SW 1271 (cell line): ENCODE measurements at regions not wholly inside any gene's neighbourhood (a gene's known extent, or its start where the extent isn't known, plus 50 kb on each side); places are given as distances from the start of the nearest gene placed in this dataset.
A peak's percentile ranks its signal among the peaks of the same experiment; 100 is the strongest.

Experiments used
- DNase-seq, 2 experiments: peaks; one replicate each; lab custom pipeline; 2025; lab: John Stamatoyannopoulos, UW

DNA sequence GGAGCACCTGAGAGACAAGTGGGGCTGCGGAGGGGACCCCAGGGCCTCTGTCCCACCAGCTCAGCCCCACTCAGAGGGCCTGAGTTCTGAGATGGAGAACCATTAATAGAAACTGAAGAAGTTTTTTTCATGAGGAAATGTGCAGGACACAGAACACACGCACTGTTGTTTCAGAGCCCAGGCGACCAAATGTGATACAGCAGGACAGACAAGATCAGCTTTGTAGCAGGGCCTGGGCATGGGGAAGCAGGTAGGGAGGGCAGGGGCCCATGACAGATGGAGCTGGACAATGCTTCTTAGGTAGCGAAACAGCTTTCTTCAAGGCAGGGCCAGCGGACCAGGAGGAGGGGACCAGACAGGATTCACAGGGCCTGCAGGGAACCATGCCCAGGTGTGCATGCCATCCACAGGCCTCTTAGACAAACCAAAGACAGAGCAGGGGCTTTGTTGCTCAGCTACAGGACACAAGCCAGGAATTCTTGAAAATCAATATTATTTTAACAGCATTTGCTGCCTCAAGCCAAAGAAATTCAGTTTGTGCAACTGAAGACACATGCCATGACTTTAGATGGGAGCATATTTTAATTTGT is 252.8 kb upstream of the GYPC start:
- DNase-seq, result no peak

- DNase-seq, result no peak
These were observed 249.7 kb upstream of the GYPC start for GRCh38 chr2:126406267-126406666.

GRCh38 chr2:126408671-126409070 is 247.3 kb upstream of the GYPC start:
- DNase-seq, result no peak

- no peak for DNase-seq
These were observed 246.1 kb upstream of the GYPC start for GRCh38 chr2:126409850-126410249.

GRCh38 chr2:126413079-126413478 is 242.9 kb upstream of the GYPC start:
- no peak for DNase-seq

GRCh38 chr2:126419403-126419802 is 236.6 kb upstream of the GYPC start:
- DNase-seq, result no peak

DNA sequence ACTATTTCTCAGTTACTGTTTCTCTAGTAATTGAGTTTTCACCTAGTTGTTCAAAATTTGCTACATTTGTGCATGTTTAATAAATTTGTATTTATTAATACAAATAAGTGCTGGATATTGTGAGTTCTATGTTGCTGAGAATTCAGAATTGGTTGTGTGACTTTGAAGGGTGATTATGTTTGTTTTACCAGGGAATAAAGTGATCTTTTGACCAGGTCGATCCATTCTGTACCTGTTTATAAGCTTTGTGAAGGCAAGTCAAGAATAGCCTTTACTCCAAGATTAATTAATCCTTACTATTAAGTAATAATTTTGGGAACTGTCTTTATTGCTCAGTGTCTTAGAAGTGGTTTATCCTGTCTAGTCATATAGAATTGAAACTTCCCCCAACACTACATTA is 230.0 kb upstream of the GYPC start:
- no peak for DNase-seq

DNA sequence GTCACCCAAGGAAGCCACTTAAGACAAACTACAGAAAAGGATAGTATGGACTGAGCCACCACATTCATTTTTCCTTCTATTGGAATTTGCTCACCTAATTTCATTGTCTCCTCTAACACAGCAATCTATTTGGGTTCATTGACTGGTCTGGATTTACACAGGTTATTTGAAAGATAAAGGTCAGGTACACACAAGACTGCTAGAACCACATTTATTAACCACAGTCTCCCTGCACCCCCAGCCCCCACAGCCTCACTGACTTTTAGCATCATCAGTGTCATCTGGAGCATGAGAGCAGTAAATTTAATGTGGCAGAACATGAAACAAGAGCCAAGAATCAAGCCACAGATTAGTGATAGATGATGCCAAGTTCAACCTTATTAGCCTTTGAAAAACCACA is 226.9 kb upstream of the GYPC start:
- DNase-seq, result no peak

DNA sequence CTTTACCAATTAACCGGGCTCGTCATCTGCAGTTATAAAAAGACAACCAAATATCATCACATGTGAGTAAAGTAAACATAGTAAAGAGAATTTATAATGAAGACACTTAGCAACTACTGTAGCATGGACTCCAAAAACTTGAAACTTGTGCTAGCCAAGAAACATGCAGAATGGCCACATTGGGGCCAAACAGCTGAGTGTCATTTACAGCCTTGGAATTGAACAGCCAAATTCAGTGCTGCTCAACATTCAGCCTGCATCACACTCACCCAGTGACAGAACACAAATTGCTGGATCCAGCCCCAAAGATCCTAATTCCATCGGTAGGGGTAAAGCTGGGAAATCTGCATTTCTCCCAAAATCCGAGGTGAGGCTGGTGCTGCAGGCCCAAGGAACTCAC is 224.8 kb upstream of the GYPC start:
- no peak for DNase-seq

GRCh38 chr2:126436411-126436810 is 219.5 kb upstream of the GYPC start:
- DNase-seq, result no peak

- DNase-seq, result no peak
These were observed 218.9 kb upstream of the GYPC start for GRCh38 chr2:126437016-126437415.

DNA sequence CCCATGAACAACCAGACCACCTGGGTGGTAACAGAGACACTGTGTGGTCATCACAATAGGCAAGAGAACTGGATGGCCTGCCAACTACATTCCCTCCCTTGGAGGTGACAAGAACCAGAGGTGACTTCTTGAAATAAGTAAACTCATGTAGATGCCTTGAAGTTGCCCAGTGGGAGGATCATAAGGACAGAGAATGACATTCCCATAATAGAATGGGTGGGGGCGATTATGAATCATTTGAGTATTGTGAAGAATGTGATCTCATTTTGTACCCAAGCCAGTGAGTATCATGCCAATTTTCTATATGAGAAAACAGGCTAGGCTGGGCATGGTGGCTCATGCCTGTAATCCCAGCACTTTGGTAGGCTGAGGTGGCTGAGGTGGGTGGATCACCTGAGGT is 211.4 kb upstream of the GYPC start:
- no peak for DNase-seq

DNA sequence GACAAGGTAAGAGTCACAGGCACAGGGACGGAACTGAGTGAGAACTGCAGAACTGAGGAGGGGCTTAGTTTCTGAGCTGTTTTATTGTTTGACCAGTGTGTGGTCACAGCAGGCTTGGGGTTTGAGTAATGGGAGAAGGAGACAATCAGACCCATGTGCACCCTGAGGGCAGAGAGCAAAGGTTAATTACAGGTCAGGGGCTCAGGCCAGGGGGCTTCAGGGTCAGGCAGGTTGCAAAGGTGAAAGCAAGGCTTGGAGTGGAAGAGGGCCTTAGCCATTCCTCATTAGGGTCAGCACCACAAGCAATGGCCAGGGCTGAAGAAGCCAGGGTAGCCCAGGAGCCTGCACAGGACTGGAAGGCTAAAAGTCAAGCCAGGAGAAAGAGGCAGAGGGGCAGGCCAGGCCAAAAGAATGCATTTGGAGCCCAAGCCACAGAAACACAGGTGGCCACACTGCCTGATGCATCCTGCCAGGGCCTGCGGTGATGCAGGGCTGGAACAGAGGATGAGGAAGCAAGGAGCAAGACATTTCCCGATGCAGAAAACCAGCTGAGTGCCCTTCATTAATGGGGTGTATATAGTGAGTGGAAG is 209.8 kb upstream of the GYPC start:
- no peak for DNase-seq

DNA sequence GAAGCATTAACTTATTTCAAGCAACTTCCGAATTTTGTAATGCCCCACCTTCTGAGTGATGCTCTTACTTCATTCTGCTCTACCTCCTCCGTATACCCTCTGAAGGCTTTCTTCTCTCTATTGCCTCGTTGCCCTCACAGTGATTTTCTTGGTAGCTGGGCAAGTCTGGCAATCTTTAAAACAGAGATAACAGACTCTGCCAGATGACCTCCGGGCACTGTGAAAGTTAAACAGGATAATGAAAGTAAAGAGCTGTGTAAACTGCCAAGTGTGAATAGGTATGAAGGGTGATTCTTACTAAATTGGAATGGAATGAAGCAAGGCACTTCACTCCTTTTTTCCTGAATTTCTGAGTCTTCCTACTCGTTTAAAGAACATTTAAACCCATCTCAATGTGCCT is 207.3 kb upstream of the GYPC start:
- no peak for DNase-seq

DNA sequence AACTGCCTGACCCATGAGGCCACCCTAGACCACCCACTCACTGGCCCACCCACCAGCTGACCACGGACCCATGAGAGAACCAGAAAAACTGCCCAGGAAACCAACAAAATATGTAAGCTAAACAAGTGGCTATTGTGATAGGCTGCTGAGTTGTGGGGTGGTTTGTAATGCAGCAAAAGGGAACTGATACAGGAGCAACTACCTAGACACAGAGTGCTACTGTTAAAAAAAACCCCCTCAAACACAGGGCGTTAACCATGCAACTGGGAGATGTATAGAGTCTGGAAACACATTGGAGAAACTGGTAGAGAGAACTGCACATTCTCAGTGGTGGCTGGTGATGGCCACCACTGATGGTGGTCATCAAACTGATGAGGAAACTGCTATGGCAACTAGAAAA is 206.3 kb upstream of the GYPC start:
- no peak for DNase-seq

DNA sequence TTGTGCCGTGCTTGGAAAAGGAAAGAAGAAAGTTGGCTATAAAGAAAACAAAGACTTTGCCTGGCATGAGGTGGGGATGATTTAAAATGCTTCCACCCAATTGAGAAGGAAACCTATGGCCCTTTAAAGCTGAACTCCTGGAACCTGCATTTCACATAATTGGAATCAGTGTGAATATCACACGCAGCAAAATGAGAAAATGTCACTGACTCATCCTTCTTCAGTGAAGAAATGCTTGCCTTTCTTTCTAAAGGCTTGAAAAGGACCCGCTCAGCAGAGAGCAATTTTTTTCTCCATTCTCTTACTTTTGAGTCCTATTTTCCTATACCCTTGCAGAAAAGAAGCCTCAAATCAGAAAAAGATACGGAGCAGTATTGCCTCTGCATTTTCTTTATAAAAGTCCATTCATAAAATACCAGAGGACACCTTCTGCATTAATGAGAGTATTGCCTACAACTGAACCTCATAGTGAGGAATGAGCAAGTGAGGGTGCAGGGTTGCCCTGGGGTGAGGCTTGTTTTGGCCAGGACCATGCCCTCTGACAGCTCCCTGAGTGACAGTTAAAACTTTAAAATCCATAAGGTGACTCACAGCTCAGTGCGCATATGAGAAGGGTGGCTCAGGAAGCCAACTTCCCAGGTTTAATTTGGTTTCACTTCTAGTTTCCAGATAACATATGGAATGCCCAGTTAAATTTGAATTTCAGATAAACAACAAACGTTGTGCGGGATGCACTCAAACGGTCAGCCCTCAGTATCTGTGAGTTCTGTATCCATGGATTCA is 191.9 kb upstream of the GYPC start:
- DNase-seq, result no peak

DNA sequence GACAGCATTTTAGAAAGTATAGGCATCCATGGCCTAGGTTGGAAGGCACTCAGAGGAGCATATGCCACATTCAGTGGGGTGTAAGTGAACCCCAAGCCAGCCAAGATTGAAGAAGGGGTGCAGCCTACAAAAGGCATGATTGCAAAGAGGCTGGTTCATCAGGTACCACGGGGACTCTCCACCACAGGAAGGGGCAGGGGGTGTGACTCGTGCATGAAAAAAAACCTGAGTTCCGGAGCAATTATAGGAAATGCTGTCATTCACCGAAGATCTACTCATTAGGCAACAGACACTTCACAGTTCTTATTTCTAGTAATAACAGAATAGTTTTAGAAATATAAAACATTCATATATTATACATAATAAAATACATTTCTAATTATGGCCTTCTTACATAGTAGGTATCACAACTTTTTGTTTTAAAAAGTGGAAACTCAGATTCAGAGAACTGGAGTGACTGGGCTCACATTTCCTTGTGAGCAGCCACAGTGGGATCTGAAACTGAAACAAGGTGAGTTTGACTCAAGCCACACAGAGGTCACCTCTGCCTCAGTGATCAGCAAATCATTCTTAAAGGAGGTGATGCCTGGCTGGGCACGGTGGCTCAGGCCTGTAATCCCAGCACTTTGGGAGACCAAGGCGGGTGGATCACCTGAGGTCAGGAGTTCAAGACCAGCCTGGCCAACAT is 188.4 kb upstream of the GYPC start:
- DNase-seq, result no peak

- no peak for DNase-seq
These were observed 180.9 kb upstream of the GYPC start for GRCh38 chr2:126475031-126475430.

- DNase-seq, result no peak
These were observed 179.3 kb upstream of the GYPC start for GRCh38 chr2:126476691-126477090.

DNA sequence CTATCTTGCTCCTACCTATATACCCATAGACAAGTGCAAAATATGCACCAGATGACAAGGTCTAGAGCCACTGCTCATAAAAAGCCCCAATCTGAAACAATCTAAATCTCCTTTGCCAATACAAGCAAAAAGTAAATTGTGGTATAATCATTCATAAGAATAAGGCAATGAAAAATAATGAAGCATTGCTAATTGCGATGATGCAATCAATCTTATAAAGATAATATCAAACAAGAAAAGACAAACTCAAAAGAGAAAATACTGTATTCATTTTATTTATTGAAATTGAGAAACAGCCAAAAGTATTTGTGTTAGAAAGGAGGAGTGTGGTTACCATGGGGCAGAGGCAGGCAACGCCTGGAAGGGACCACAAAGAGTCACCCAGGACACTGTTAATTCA is 175.9 kb upstream of the GYPC start:
- no peak for DNase-seq

DNA sequence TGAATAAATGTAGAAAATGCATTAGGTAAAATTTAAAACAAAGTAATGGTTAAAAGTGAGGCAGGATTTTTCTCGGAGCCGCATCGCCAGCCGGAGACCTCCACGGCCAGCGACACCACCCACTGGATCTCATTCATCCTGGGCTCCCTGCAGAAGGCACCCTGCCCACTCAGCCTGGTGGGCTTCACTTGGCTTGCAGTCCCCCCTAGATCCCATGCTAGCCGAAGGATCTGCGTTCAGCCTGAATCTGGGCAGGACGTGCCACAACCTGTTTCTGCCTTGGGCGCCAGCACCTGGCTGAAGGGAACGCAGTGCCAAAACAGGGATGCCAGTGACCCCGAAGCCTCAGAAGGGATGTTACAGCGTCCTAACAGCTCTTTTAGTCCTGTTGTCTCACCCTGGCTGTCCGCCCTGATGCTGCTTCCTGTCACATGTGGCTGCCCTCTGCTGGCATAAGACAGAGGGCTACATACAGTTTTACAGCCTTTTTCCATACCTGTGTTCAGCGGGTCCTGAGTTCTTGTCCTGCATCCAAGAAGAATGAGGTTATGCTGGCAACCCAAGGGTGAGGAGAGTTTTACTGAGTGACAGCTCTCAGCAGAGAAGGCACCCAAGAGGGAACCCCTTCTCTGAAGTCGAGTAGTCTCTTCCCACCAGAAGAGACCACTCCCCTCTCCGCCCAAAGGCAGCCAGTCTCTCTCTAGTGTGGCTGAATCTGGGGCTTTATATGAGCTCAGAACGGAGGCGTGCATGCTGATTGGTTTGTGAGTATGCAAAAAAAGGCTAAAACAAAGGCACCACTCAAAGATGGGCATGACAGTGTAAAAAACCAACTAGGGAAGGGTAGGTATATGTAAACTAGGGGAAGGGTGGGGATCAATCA is 173.1 kb upstream of the GYPC start:
- DNase-seq, result peak in 1 of 2 experiments; percentile 13

DNA sequence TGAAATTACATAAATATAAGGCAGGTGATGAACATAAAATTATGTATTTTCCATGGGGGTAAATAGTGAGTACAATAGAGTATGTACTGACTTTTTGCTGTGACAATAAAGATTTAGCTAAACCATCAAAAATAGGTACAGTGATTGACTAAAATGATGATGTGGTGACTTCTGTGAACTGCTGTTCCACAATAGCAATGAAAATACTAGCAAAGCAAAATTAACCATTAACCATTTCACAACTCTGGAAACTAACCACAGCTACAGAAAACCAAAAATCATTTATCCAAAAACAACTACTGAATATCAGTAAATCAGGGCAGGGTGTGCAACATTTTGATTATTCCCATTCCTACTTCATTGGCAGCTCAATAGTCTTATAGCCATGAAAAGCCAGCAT is 161.4 kb upstream of the GYPC start:
- no peak for DNase-seq
